ENCODE measurements at regions not wholly inside any gene's neighbourhood (a gene's known extent, or its start where the extent isn't known, plus 50 kb on each side); places are given as distances from the start of the nearest gene placed in this dataset.
"Not testable (repeated sequence)": the region's sequence is repeated elsewhere in the genome, so short reads cannot be mapped to it uniquely, and the experiment has no call there.

DNA sequence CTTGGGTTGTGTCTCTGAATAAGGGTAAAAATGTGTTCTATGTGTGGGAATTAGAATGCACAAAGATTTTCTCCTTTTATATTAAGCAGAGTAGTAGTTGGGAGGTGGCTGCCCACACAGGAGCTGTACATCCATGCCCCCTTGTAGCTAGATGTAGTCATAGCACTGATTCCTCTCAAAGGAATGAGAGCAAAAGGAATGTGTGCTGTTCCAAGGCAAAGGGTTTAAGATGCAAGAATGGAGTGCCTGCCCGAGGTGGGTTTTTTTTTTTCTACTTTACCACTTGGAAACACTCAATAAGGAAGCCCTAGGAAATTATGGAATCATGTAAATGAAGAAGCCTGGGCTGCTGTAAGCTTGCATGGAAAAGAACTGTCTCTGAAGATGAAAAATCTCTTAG, 2183.2 kb upstream of the AGA start:
- DNase-seq = no peak

DNA sequence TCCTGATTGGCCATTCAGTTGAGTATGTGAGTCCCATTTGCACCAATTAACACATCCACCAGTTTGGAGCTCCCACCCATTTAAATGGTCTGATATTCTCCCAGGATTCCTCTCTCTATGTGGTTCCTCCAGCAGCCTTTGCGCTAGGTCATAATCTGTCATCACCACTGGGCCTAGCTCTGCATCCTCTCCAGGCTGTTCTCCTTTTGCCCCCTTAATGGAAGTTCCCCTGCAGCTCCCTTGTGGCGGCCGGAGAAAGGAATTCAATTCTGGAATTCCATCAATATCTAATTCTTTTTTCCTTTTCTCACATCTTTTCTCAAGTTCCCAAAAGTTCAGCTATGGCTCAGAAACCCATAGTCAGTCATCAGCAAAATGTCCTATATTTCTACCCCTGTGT, 2184.4 kb upstream of the AGA start:
- DNase-seq = no peak

DNA sequence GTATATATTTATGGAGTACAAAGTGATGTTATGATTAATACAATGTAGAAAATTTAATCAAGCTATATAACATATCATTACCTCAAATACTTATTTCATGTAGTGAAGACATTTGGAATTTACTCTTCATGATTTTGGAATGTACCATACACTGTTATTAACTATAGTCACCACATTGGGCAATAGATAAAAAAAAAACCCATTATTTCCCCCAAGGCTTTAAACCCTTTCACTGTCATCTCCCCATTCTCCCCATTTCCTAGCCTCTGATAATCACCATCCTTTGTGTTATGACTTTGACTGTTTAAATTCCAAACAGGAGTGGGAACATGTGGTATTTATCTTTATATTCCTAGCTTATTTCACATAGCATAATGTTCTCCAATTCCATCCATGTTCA, 2189.1 kb upstream of the AGA start:
- DNase-seq = no peak

DNA sequence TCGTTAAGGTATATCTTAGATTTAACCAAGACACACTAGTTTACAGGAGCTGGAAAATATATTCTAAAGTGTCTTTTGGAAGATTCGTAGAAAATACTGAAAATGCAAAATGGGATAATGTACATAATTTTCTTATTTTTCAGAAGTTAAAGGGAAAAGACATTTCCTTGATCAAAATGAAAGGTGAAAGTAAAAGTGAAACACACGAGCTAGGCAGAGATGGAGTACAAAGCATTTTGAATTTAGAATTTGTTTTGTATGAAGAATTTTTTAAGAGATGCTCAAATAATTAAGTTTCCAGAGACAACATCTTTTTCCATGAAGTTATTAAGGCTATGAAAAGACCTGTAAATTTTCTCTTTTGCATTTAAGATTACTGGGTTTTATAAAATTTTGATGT, 2192.6 kb upstream of the AGA start:
- no peak for DNase-seq

DNA sequence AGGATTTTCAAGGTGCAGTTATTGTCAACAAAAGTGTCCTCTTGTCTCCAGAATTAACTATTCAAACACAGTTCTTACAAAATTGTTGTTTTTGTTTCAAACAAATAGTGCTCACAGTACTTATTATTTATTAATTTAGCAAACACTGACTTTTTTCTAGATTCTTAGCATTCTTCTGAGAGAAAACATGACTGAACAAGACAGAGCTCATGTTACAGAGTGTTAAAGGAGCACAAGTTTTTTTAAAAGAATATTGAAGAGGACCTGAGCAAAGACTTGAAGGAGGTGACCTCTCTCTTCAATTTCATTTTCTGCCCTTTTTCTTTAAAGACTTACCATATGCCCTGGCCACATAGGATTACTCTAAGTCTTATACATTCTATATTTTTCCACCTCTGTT, 2220.3 kb upstream of the AGA start:
- no peak for DNase-seq

DNA sequence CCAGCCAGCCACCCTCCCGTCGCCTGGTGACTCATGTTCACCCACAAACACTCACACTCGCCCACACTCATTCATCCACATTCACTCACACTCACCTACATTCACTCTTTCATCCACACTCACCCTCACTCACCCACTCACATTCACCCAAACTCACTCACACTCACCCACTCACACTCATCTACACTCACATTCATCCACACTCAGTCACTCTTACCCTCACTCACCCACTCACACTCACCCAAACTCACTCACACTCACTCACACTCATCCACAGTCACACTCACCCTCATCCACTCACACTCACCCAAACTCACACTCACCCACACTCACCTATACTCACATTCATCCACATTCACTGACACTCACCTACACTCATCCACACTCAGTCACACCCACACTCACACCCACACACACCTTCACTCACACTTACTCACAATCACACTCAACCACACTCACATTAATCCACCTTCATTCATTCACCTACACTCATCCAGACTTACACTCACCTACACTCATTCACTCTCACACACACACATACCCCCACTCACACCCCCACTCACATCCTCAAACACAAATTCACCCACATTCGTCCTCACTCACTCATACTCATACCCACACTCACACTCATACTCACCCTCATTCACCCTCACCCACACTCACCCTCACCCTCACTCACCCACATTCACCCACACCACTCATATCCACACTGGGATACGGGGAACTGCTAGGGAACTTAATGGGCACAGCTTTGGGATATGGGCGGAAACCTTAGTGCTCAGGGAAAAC, 2221.6 kb upstream of the AGA start:
- DNase-seq = no peak

DNA sequence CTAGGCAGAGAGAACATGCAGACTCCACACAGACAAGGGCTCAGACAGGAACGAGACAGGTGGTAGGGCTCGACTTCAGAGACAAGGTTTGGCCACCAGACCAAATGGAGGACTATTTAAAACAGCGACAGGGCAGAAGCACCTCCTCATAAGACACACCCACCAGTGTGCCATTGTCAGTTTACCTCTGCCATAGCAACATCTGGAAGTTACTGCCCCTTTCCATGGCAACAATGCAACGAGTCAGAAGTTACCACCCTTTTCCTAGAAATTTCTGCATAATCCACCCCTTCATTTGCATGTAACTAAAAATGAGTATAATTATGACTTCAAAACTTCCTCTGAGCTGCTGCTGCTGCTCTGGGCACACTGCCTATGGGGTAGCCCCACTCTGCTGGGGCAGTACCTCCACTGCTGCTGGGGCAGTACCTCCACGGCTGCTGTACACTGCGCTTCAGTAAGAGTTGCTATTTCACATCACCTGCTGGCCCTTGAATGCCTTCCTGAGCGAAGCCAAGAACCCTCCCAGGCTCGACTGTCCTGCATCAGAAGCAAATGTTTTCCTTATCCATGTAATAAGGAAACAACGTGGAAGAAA, 2222.3 kb upstream of the AGA start:
- no peak for DNase-seq

DNA sequence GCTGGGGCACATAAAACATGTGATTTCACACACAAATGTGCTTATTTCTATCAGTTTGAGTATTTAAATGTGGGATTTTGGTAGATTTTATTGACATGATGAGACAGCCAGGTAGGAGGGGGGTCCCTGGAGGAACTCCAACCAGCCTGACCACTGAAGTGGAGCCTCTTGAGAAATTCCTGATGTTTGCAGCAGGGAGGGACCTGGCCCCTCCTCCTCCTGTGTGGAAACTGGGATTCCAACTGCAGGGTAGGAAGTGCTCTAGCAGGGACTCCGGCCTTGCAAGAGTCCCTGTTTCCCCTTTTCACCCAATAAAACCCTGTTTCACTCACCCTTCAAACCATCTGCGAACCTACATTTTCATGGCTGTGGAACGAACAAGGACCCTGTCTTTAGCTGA, 2224.0 kb upstream of the AGA start:
- DNase-seq = no peak

DNA sequence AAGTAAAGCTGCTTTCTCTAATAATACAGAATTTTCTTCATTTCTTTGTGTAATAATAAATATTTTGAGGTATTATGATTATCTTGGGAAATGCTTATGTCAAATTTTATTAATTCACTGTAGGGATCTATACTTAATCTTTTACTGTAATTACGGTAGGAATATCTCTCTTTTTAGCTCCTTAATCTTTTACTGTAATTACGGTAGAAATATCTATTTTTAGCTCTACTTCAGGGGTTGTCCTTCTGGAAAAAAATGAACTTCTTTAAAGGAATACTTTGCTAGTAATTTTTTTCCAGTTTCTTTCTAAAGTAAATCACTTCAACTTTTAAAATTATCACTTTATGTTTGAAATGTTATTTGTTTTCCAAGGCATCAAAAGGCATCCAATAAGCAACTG, 2229.4 kb upstream of the AGA start:
- no peak for DNase-seq

DNA sequence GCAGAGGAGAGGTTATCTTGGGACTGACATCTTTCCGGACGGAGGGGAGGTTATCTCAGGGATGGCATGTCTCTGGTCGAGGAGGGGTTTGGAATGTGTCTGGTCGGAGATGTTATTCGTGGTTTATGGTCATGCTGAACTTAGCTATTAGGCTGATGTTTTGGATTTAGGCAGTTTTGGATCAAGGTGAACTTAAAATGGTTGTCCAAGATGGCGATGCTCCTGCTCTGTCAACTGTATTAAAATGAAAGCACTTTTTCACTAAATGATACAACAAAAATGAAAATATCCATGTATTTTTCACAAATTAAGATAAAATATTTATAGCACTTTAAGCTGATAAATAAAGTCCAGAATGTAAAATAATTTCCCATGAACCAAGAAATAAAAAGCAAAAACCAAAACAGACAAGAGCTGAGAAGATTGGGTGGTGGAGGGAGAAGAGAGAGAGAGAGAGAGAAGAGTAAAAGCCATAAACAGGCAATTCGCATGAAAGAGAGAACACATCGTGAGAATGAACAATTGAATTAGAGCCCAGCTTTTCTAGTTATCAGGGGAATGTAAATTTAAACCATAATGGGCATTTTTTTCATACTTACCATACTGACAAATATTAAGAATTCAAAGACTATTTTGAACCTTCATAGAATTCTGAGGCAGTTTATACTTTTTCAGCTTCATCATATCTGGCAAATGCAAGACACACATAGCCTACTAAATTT, 2236.0 kb upstream of the AGA start:
- no peak for DNase-seq

DNA sequence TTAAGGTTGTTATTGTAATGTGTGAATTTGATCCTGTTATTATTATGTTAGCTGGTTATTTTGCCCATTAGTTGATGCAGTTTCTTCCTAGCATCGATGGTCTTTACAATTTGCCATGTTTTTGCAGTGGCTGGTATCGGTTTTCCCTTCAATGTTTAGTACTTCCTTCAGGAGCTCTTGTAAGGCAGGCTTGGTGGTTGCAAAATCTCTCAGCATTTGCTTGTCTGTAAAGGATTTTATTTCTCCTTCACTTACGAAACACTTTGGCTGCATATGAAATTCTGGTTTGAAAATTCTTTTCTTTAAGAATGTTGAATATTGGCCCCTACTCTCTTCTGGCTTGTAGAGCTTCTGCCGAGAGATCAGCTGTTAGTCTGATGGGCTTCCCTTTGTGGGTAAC, 2241.4 kb upstream of the AGA start:
- not testable (repeated sequence) for DNase-seq

DNA sequence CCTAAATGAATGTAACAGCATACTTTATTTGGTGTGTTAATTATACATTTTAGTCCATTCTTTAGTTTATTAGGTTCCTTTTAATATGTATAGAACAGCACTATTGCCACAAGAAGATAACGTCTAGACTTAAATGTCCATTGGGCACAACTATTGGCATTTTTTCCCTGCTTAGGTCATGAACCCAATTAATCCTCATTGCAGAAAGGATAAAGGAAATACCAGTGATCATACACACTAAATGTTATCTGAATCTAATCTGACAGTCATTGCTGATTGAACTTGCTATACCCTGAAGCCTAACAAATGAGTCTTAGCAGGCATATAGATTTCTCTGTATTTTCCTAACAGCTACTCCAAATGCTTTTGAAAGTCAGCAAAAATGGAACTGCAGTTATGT, 2250.0 kb upstream of the AGA start:
- no peak for DNase-seq

DNA sequence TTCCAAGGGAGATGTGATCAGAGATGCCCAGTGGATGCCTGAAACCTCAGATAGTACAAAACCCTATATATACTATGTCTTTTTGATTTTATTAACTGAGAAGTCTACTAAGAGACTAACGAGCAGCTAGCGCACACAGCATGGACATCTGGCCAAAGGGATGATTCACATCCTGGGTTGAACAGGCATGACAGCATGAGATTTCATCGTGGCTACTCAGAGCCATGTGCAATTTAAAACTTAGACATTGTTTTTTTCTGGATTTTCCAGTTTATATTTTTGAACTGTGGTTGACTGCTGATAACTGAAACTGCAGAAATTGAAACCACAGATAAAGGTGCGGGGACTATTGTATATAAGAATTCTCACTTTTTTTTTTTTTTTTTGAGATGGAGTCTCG, 2252.9 kb upstream of the AGA start:
- DNase-seq = no peak

DNA sequence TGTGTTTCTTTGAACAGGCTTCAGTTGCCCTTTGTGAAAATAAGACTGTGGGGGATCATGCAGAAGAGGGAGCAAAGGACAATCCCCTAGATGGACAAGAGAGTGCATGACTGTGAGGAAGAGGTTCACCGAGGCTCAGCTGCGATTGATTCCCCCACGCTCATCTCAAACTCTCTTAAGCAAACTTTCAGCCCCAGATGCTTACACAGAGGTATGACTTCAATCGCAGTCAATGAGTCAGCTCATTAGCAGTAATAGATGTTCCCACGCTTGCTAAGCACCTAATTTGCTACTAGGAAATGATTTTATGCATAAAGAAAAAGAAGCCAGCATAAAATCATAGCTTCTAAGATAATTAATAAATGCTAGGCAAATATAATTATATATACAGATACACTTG, 2256.1 kb upstream of the AGA start:
- no peak for DNase-seq

DNA sequence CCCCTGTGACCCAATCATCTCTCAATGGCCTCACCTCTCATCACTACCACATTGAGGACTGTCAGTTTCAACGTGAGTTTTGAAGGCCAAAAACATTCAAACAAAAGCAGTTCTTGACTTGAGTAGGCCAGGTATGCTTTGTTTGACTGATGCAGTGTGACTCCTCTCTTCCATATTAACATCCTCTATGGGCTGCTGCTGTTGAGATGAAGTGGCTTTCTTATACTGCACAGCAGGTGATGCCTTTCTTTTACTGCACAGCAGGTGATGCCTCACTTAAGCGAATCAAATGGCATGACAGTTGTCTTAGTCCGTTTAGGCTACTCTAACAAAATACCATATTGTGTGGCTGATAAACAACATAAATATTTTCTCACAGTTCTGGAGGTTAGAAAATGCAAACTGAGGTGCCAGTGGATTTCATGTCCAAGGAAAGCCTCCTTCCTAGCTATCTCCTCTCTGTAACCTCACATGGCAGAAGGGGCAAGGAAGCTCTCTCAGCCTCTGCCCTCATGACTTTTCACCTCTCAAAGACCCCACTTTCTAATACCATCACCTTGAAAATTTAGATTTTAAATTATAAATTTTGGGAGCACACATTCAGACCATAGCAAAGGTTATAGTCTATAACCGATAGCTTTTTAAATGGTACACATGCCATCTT, 2267.9 kb upstream of the AGA start:
- no peak for DNase-seq

DNA sequence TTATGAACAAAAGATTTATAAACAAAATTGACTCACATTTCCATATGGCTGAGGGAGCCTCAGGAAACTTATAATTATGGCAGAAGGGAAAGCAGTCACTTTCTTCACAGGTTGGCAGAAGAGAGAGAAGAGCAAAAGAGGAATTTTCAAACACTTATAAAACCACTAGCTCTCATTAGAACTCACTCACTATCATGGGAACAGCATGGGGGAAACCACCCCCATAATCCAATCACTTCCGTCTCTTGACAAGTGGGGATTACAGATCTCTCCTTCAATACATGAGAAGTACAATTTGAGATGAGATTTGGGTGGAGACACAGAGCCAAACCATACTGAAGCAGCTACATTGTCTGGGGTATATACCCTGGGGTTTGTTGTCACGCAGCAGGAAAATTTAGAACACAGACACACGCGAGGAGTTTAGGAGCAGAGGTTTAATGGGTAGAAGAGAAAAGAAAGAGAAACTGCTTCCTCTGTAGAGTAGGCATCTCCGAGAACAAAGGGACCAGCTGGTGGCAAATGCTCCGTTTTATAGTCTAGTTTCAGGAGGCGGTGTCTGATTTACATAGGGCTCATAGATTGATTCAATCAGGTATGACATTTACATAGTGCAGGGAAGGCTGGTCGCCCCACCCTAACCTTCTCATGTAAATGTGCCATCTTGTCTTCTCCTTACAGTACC, 2277.7 kb upstream of the AGA start:
- no peak for DNase-seq

DNA sequence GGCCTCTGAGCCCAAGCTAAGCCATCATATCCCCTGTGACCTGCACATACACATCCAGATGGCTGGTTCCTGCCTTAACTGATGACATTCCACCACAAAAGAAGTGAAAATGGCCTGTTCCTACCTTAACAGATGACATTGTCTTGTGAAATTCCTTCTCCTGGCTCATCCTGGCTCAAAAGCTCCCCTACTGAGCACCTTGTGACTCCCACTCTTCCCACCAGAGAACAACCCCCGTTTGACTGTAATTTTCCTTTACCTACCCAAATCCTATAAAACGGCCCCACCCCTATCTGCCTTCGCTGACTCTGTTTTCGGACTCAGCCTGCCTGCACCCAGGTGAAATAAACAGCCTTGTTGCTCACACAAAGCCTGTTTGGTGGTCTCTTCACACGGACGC, 2284.3 kb upstream of the AGA start:
- DNase-seq = not testable (repeated sequence)

DNA sequence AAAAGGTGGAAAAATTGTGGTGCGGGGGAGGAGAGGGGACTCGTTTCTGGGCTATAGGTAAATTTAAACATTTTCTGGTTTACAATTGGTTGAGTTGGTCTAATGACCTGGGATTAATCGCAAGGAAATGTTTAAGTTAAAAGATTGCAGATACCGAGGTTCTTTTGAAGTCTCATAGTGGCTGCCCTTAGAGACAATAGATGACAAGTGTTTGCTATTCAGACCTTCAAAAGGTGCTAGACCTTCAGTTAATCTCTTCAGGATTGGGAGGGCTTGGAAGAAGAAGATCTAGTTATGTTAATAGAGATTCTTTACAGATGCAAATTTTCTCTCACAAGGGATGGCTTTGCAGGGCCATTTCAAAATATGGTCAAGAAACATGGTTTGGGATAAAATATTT, 2286.1 kb upstream of the AGA start:
- no peak for DNase-seq

DNA sequence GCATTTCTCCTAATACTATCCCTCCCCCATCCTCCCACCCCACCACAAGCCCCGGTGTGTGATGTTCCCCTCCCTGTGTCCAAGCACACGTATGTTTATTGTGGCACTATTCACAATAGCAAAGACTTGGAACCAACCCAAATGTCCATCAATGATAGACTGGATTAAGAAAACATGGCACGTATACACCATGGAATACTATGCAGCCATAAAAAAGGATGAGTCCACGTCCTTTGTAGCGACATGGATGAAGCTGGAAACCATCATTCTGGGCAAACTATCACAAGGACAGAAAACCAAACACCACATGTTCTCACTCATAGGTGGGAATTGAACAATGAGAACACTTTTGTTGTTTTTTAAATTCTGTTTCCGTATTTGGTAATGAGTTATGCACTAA, 2294.6 kb upstream of the AGA start:
- DNase-seq = not testable (repeated sequence)

DNA sequence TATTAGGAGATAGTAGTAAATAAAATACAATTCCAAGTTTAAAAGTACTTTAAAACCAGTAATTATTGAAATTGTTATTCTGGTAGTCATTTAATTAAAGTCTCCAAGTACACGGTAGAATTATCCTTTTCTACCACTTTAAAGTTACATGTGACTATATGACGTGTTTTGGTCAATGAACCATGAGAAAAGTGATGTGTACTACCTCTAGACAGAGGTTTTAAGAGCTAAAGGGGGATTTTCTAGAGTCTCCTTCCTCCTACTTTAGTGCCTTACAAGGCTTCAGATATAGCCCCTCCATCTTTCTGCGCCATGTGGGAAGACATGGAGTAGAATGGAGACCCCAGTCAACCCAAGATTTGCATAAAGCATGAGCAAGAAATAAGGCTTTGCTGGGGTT, 2296.6 kb upstream of the AGA start:
- no peak for DNase-seq

DNA sequence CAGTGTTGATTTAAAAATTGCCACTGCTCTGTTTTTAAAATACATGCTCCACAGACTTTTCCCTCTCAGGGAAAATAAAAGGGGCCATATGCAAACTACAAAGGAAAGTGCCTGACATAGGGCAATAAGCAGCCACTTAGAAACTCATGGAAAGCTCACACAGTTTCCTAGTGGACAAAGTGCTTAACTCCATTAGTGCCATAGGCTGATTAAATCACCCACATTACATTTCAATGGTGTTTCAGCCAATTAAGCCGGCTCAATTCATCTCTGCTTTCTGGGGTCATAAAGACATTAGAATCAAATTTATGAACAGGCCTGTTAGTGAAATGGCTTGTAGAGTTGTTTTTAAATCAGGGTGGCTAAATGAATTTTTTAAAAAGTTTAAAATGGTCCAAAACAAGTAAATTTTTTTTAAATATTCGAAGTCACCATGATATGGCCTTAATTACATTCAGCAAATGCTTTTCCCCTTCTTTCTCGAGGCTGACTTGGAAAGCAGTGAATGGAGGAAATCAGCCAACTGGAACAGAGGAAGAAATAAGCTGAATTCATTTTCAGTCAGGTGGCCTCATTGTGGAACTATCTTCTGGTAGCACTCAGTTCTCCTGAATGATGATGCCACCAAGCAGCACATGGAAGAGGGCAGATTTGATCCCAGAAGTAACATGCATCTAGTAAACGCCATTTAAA, 2305.1 kb upstream of the AGA start:
- DNase-seq = no peak

DNA sequence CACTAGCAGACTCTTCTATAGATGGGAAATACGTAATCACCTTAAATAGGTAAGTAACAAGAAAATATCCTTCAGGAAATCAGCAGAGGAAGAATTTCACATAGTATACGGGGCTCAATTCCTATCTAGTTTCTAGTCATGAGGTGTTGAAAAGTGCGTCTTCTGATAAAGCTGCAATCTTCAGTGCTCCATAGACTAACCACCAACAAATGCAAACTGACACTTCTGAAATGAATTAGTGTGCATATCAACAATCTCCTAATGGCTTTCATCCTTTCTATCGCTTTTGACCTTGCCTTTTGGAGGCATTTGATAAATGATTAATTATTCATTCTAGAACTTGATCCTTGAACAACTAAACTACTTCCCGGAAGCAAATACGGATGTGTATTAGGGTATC, 2306.6 kb upstream of the AGA start:
- DNase-seq = no peak

DNA sequence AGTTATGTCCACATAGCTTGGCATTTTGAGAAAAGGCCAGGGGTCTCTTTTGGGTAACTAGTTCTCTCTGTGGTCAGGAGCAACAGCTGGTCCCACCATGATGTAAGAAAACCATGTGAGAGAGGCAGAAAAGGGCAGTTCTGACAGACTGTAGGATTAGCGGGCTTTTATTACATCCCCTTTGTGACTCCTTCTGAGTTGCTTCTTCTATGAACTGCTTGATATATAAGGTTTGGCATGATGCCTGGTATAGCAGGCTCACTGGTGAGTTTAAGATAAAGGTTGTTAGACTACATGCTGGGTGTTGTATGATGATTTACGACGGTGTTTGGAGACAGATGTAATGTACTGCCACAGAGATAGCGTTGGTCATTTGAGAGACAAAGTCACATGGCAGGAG, 2308.1 kb upstream of the AGA start:
- no peak for DNase-seq

Data from CD4-positive, alpha-beta T cell treated with Interferon gamma for 1 hour (primary cell).